Epithelial cell of proximal tubule (primary cell): ENCODE measurements at regions not wholly inside any gene's neighbourhood (a gene's known extent, or its start where the extent isn't known, plus 50 kb on each side); places are given as distances from the start of the nearest gene placed in this dataset.

ENCODE experiments used
- DNase-seq: peaks from one replicate; pipeline ENCODE4 v3.0.0-alpha.2; 2011; ENCODE audit warnings: low read depth
- H3K4me3 ChIP-seq: 2 replicates; pipeline ENCODE4 v1.5.1; 2011; ENCODE audit warnings: low read depth, mild to moderate bottlenecking, low read length
- TF ChIP-seq, protein P1 (sequence below): conservative IDR thresholded peaks from 2 replicates; pipeline ENCODE4 v1.5.1; 2012; ENCODE audit warnings: low read depth, mild to moderate bottlenecking, low read length

DNA sequence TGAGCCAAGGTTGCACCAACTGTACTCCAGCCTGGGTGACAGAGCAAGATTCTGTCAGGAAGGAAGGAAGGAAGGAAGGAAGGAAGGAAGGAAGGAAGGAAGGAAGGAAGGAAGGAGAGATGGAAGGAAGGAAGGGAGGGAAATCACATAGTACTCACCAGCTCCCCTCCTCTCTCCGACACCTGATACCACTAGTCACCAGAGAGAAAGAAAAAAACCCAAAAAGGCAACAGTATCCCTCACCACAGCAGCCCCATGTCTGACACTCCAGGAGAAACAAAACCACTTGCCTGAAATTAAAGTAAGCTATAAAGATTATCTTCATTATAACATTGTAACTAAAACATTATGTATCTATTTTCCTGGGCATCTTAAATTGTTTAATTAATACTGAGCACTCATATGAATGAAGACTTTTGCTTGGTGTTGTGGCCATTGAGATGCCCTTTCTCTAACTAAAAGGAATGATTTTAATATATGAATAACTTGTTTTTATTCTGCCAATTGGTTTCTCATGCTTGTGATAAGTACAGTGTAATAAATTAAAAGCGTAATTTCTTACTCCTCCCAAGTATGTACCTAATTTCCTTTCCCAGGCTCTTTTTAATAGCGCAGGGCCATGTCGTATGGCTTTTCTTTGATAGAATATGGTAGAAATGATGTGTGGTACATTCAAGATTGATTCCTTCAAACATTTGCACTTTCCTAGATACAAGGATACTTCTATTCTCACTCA is 390.0 kb downstream of the MMUT start:
- H3K4me3 ChIP-seq: no peak overlapping the region
- no peak for DNase-seq
- TF ChIP-seq, protein P1, sequence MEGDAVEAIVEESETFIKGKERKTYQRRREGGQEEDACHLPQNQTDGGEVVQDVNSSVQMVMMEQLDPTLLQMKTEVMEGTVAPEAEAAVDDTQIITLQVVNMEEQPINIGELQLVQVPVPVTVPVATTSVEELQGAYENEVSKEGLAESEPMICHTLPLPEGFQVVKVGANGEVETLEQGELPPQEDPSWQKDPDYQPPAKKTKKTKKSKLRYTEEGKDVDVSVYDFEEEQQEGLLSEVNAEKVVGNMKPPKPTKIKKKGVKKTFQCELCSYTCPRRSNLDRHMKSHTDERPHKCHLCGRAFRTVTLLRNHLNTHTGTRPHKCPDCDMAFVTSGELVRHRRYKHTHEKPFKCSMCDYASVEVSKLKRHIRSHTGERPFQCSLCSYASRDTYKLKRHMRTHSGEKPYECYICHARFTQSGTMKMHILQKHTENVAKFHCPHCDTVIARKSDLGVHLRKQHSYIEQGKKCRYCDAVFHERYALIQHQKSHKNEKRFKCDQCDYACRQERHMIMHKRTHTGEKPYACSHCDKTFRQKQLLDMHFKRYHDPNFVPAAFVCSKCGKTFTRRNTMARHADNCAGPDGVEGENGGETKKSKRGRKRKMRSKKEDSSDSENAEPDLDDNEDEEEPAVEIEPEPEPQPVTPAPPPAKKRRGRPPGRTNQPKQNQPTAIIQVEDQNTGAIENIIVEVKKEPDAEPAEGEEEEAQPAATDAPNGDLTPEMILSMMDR: no peak

DNA sequence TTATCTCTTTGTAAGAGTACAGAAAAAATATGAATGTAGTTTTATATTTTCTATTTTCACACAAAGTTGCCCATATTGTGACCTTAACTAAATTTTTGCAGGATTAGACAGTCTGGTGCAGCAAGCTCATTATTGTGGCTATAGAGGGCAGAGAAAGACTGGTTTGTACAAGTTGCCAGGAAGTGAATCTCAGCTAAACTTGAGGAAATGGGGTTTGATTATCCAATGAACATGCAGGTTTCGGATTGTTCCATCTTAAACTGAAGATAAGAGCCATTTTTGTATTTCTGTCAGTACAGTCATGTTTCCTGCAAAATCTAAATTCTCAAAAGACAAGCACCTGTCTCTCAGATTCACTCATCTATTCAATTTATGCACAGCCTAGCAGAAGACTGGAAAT is 390.9 kb downstream of the MMUT start:
- no peak overlapping the region for H3K4me3 ChIP-seq
- TF ChIP-seq, protein P1: no peak
- no peak for DNase-seq

DNA sequence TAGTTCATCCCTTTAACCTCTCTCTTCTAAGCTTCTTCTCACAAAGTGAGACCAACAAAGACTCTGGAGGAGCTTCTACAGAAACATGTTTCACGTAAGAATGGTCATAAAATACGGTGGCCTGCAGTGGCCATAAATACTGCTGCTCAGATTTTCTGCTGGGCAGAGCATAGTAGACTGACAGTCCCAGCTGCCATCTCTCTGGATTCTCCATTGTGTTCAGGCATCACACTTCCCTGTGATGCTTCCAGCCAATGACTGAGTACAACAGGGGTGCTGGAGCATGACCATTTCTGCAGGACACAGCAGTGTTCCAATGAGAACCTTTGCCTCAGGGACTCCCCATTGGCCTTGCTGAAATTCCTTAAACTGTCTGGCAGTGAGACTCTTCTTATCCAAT is 392.6 kb downstream of the MMUT start:
- TF ChIP-seq, protein P1: no peak
- DNase-seq: no peak
- no peak overlapping the region for H3K4me3 ChIP-seq

DNA sequence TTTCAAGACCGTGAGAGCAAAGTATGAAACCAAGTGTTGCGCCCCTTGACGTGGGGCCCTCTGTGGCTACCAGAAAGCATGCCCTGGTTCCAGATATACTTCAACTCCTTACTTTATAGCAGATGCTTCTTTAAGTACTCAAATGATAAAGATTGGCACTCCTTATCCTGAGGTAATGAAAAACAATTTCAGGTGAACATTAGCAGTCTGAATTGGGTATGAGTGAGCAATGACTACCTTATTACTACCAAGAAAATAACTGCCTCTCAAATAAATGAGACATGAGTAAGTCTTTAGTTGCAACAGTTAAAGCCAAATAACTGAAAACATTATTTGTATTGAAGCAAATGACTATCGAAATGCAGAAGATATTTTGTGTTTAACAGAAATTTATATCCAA is 408.7 kb downstream of the MMUT start:
- DNase-seq: no peak
- H3K4me3 ChIP-seq: no peak overlapping the region
- TF ChIP-seq, protein P1: no peak

DNA sequence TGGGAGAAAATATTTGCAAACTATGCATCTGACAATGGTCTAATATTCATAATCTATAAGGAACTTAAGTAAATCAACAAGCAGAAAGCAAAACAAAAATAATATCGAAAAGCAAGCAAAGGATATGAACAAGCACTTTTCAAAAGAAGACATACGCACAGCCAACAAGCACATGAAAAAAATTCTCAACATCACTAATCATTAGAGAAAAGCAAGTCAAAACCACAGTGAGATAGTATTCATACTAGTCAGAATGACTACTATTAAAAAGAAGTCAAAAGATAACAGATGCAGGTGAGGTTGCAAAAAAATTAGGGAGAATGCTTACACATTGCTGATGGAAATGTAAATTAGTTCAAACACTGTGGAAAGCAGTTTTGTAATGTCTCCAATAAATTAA is 410.2 kb downstream of the MMUT start:
- no peak for DNase-seq

DNA sequence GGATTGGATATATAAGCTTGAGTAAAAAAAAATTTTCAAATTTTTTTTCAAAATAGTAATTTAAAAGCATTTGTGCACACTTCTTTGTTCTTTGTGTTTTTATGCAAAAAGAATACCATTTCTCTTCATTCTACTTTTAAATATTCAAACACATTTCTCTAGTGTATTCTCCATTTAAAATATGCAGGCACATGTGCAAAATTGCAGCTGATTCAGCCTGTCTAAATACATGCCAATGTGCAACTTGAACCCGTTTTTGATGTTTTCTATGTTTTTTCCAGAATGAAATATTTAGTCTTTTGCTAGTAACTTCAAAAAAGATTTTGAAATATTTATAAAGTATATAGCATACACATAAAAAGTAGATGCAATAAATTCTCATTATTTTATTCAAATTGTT is 411.8 kb downstream of the MMUT start:
- TF ChIP-seq, protein P1: no peak
- no peak overlapping the region for H3K4me3 ChIP-seq
- no peak for DNase-seq

More for the DNA sequence above, 410.2 kb downstream of the MMUT start:
- TF ChIP-seq, protein P1: no peak
- no peak overlapping the region for H3K4me3 ChIP-seq

DNA sequence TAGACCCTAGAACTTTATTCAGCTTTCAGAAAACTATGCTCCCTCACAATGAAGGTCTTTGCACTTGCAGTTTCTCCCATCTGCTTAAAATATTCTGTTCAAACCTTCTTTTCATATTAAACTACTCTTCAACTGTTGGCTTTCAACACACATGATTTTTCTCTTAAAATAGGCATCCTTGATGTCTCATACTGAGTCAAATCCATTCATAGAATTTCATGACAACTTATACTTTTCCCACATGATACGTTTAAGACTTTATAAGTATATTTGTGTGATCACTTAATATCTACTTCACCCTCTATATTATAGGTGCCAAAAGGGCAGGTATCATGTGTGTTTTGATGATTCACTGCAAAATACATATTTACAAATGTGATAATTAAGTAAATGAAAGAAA is 412.5 kb downstream of the MMUT start:
- no peak for DNase-seq
- TF ChIP-seq, protein P1: no peak

More for the DNA sequence above, 412.5 kb downstream of the MMUT start:
- no peak overlapping the region for H3K4me3 ChIP-seq
